ENCODE measurements at regions not wholly inside any gene's neighbourhood (a gene's known extent, or its start where the extent isn't known, plus 50 kb on each side); places are given as distances from the start of the nearest gene placed in this dataset.

DNA sequence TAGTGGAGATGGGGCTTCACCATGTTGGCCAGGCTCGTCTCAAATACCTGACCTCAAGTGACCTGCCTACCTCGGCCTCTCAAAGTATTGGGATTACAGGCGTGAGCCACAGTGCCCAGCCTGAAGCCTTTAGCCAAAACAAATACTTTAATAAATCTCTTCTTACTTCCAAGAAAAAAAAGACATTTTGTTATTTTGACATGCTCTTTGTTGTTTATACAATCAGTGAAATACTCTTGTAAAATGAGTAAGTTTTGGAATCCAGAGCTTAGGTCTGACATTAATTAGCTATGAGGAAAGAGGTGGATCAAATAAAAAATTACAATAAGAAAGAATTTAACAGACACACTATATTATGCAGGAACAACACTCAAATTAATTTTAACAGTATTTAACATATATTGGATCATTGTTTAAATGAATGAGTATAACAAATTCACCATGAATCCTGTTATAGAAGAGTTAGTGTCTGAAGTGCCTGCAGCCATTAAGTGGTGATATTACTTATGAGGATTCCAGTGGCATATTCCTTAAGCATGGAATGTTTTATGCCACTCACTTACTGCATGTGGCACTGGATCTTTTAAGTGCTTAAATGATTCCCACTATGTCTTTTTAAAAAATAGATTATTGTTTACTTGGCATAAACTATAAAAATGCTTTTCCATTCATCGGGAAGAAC is 260.1 kb upstream of the GIMD1 start:
- ATAC-seq (no peak), DNase-seq (ENCODE audit: low read depth, low spot score) (no peak)
- Histone ChIP-seq H3K4me3 (ENCODE audit: low read depth in 2 of 2, low read length in 2 of 2) (no peak overlapping the region), H3K4me1 (ENCODE audit: control insufficient read depth, insufficient read depth, low read length) (no peaks in the 10 kb centered on the region), H3K9me3 (ENCODE audit: control insufficient read depth, insufficient read depth, low read depth, low read length) (no peaks in the 10 kb centered on the region), H3K27me3 (ENCODE audit: control insufficient read depth, insufficient read depth, low read length) (no peaks in the 10 kb centered on the region), H3K27ac (ENCODE audit: low read length) (no peak overlapping the region), H3K36me3 (ENCODE audit: control insufficient read depth, insufficient read depth, low read length) (no peaks in the 10 kb centered on the region)
- TF ChIP-seq POLR2AphosphoS5 (IDR thresholded peaks at IDR 0.05; ENCODE audit: low read depth, low read length): no peak
- TF ChIP-seq TCF7L2 (IDR thresholded peaks at IDR 0.05; ENCODE audit: low read depth, low read length): no peak
- in situ Hi-C loops (cut with HindIII; ENCODE audit: low pct_unique_long_range_greater_than_20kb, low sequenced_read_pairs): no loop called here
- BruUV-seq (replicated peaks): no TSS peak
- ChIA-PET POLR2A (no interaction called here), CTCF (no interaction called here)
- intact Hi-C loops (cut with micrococcal nuclease; ENCODE audit: unreplicated experiment): no loop called here

- intact Hi-C loops (cut with micrococcal nuclease; ENCODE audit: unreplicated experiment): no loop called here
- Histone ChIP-seq H3K4me3 (ENCODE audit: low read depth in 2 of 2, low read length in 2 of 2) (no peak overlapping the region), H3K27me3 (ENCODE audit: control insufficient read depth, insufficient read depth, low read length) (no peaks in the 10 kb centered on the region), H3K36me3 (ENCODE audit: control insufficient read depth, insufficient read depth, low read length) (no peaks in the 10 kb centered on the region), H3K27ac (ENCODE audit: low read length) (no peak overlapping the region), H3K9me3 (ENCODE audit: control insufficient read depth, insufficient read depth, low read depth, low read length) (no peaks in the 10 kb centered on the region), H3K4me1 (ENCODE audit: control insufficient read depth, insufficient read depth, low read length) (no peaks in the 10 kb centered on the region)
- in situ Hi-C loops (cut with HindIII; ENCODE audit: low pct_unique_long_range_greater_than_20kb, low sequenced_read_pairs): no loop called here
- CTCF ChIA-PET: no interaction called here
- POLR2A ChIA-PET: no interaction called here
- TF ChIP-seq, protein P1, sequence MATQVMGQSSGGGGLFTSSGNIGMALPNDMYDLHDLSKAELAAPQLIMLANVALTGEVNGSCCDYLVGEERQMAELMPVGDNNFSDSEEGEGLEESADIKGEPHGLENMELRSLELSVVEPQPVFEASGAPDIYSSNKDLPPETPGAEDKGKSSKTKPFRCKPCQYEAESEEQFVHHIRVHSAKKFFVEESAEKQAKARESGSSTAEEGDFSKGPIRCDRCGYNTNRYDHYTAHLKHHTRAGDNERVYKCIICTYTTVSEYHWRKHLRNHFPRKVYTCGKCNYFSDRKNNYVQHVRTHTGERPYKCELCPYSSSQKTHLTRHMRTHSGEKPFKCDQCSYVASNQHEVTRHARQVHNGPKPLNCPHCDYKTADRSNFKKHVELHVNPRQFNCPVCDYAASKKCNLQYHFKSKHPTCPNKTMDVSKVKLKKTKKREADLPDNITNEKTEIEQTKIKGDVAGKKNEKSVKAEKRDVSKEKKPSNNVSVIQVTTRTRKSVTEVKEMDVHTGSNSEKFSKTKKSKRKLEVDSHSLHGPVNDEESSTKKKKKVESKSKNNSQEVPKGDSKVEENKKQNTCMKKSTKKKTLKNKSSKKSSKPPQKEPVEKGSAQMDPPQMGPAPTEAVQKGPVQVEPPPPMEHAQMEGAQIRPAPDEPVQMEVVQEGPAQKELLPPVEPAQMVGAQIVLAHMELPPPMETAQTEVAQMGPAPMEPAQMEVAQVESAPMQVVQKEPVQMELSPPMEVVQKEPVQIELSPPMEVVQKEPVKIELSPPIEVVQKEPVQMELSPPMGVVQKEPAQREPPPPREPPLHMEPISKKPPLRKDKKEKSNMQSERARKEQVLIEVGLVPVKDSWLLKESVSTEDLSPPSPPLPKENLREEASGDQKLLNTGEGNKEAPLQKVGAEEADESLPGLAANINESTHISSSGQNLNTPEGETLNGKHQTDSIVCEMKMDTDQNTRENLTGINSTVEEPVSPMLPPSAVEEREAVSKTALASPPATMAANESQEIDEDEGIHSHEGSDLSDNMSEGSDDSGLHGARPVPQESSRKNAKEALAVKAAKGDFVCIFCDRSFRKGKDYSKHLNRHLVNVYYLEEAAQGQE (IDR thresholded peaks at IDR 0.05; ENCODE audit: insufficient read depth in 1 of 2, low read depth in 2 of 2, low read length in 1 of 2): no peak
- BruUV-seq (replicated peaks): no TSS peak
- DNase-seq (ENCODE audit: low read depth, low spot score) (no peak), ATAC-seq (no peak)
These were observed 258.5 kb upstream of the GIMD1 start for GRCh38 chr4:106627051-106627450.

- TF ChIP-seq POLR2AphosphoS5 (IDR thresholded peaks at IDR 0.05; ENCODE audit: low read depth, low read length) (no peak), SIN3A (IDR thresholded peaks at IDR 0.05; ENCODE audit: borderline replicate concordance, insufficient read depth, low read depth, low read length) (no peak), TCF7L2 (IDR thresholded peaks at IDR 0.05; ENCODE audit: low read depth, low read length) (no peak)
- no peaks in the 10 kb centered on the region for H3K9me3 ChIP-seq (ENCODE audit: control insufficient read depth, insufficient read depth, low read depth, low read length)
- CTCF ChIA-PET: no interaction called here
- H3K4me3 ChIP-seq (ENCODE audit: low read depth in 2 of 2, low read length in 2 of 2): no peak overlapping the region
- POLR2A ChIA-PET: no interaction called here
- ATAC-seq: no peak
- no peaks in the 10 kb centered on the region for H3K36me3 ChIP-seq (ENCODE audit: control insufficient read depth, insufficient read depth, low read length)
- H3K27me3 ChIP-seq (ENCODE audit: control insufficient read depth, insufficient read depth, low read length): no peaks in the 10 kb centered on the region
- H3K27ac ChIP-seq (ENCODE audit: low read length): no peak overlapping the region
- no peaks in the 10 kb centered on the region for H3K4me1 ChIP-seq (ENCODE audit: control insufficient read depth, insufficient read depth, low read length)
- BruUV-seq (replicated peaks): no TSS peak
- intact Hi-C loops (cut with micrococcal nuclease; ENCODE audit: unreplicated experiment): no loop called here
- no peak for DNase-seq (ENCODE audit: low read depth, low spot score)
- in situ Hi-C loops (cut with HindIII; ENCODE audit: low pct_unique_long_range_greater_than_20kb, low sequenced_read_pairs): no loop called here
These were observed 256.1 kb upstream of the GIMD1 start for GRCh38 chr4:106624671-106625070.

DNA sequence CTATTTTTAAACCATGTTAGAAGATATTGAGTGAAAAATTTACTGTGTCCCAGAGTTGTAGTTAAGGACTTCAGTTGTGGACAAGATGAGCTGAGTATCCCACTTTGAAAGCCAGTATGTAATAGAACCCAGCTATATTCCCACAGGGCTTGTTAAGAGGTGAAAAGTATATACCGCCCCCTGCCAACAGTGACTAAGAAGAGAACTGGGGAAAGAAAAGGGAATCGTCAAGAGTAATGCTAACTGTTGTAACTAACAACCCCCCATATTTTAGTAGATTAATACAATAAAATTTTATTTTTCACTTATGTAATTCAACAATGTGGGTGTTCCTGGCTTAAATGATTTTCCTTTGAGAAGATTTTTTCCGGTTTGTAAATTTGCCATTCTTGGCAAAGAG is 250.4 kb upstream of the GIMD1 start:
- intact Hi-C loops (cut with micrococcal nuclease; ENCODE audit: unreplicated experiment): no loop called here

More for the DNA sequence above, 250.4 kb upstream of the GIMD1 start:
- H3K9me3 ChIP-seq (ENCODE audit: control insufficient read depth, insufficient read depth, low read depth, low read length): no peaks in the 10 kb centered on the region
- H3K36me3 ChIP-seq (ENCODE audit: control insufficient read depth, insufficient read depth, low read length): no peaks in the 10 kb centered on the region
- BruUV-seq (replicated peaks): no TSS peak
- DNase-seq (ENCODE audit: low read depth, low spot score): no peak
- ChIA-PET CTCF (no interaction called here), POLR2A (no interaction called here)
- no peaks in the 10 kb centered on the region for H3K27me3 ChIP-seq (ENCODE audit: control insufficient read depth, insufficient read depth, low read length)
- in situ Hi-C loops (cut with HindIII; ENCODE audit: low pct_unique_long_range_greater_than_20kb, low sequenced_read_pairs): no loop called here
- TF ChIP-seq TCF7L2 (IDR thresholded peaks at IDR 0.05; ENCODE audit: low read depth, low read length): no peak
- TF ChIP-seq POLR2AphosphoS5 (IDR thresholded peaks at IDR 0.05; ENCODE audit: low read depth, low read length): no peak
- TF ChIP-seq CTCF (IDR thresholded peaks at IDR 0.05): no peak
- TF ChIP-seq, protein P1 (IDR thresholded peaks at IDR 0.05; ENCODE audit: insufficient read depth in 1 of 2, low read depth in 2 of 2, low read length in 1 of 2): no peak
- TF ChIP-seq SIN3A (IDR thresholded peaks at IDR 0.05; ENCODE audit: borderline replicate concordance, insufficient read depth, low read depth, low read length): no peak
- no peaks in the 10 kb centered on the region for H3K4me1 ChIP-seq (ENCODE audit: control insufficient read depth, insufficient read depth, low read length)
- no peak overlapping the region for H3K4me3 ChIP-seq (ENCODE audit: low read depth in 2 of 2, low read length in 2 of 2)
- no peak for ATAC-seq
- no peak overlapping the region for H3K27ac ChIP-seq (ENCODE audit: low read length)

Measured in Panc1 (cell line).